ENCODE measurements at regions not wholly inside any gene's neighbourhood (a gene's known extent, or its start where the extent isn't known, plus 50 kb on each side); places are given as distances from the start of the nearest gene placed in this dataset.

DNA sequence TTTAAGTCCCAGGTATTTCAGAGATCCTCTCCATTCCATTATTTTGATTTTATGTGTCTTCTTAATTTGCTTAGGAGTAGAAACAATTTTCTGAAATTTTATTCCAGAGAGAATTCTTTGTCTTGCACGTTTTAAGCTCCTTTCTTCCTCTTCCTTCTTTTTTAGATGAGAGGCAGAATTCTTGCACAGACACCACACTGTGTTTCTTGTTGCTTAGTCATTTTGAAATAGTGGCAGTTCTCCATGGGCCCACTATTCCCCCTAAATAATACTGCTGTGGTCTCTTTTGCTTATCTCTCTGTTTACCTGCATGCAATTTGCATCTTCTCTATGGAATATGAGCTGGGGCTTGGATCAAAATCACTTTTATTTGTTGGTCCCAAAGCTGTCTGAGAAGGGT lies 54.3 kb upstream of the WAC start:
- H2AFZ ChIP-seq (ENCODE audit: low read length): no peak overlapping the region
- H3K4ac ChIP-seq (replicated peaks; ENCODE audit: insufficient read length, low read depth, low read length): no peak overlapping the region
- H3K4me3 ChIP-seq (ENCODE audit: extremely low read depth in 1 of 4, insufficient read depth in 2 of 4, low read depth in 3 of 4, low read length in 4 of 4): no peak overlapping the region
- ChIA-PET CTCF (ENCODE audit: partially characterized antibody) (interaction anchor here (0.6 to 2.2 kb wide), 4 partner anchors 11 to 85 kb away, joined by 3 to 10 read pairs (median 4); no protein-coding TSS in a partner anchor), POLR2A (ENCODE audit: partially characterized antibody) (interaction anchor here (0.7 to 2.5 kb wide), 3 partner anchors 19 to 143 kb away, joined by 3 to 6 read pairs (median 5); no protein-coding TSS in a partner anchor)
- H2BK20ac ChIP-seq (ENCODE audit: low read length): no peak overlapping the region
- H2BK15ac ChIP-seq (ENCODE audit: low read length): no peak overlapping the region
- no peak overlapping the region for H4K5ac ChIP-seq (ENCODE audit: insufficient read length, low read depth, low read length)
- no peak overlapping the region for H3K4me2 ChIP-seq (ENCODE audit: insufficient read depth in 1 of 2, low read depth in 2 of 2, low read length in 2 of 2)
- no peak for TF ChIP-seq MAFK (IDR thresholded peaks at IDR 0.05; ENCODE audit: low read depth, low read length)
- TF ChIP-seq CEBPB (IDR thresholded peaks at IDR 0.05; ENCODE audit: low read depth, low read length): no peak
- no peak for TF ChIP-seq KDM5A (IDR thresholded peaks at IDR 0.05; ENCODE audit: low read length)
- TF ChIP-seq NRF1 (IDR thresholded peaks at IDR 0.05; ENCODE audit: low read depth, low read length): no peak
- TF ChIP-seq KDM1A (IDR thresholded peaks at IDR 0.05; ENCODE audit: borderline replicate concordance, low read length): no peak
- no peak for TF ChIP-seq RNF2 (IDR thresholded peaks at IDR 0.05; ENCODE audit: borderline replicate concordance, low read depth, low read length, missing control alignments, poor library complexity, severe bottlenecking)
- no peak for TF ChIP-seq SAP30 (IDR thresholded peaks at IDR 0.05; ENCODE audit: insufficient read depth, insufficient replicate concordance, low read length)
- TF ChIP-seq SRF (IDR thresholded peaks at IDR 0.05; ENCODE audit: low read depth, low read length): no peak
- no peak for TF ChIP-seq EGR1 (IDR thresholded peaks at IDR 0.05; ENCODE audit: borderline replicate concordance, low read depth, low read length)
- no peak for TF ChIP-seq TAF1 (IDR thresholded peaks at IDR 0.05; ENCODE audit: low read depth, low read length)
- no peak for TF ChIP-seq CHD2 (IDR thresholded peaks at IDR 0.05; ENCODE audit: low read length)
- TF ChIP-seq POLR2AphosphoS5 (IDR thresholded peaks at IDR 0.05; ENCODE audit: low read depth, low read length): no peak
- TF ChIP-seq HDAC6 (IDR thresholded peaks at IDR 0.05; ENCODE audit: low read depth, low read length): no peak
- TF ChIP-seq POLR2A (IDR thresholded peaks at IDR 0.05; ENCODE audit: control extremely low read depth in 1 of 2, low read depth in 2 of 2, low read length in 2 of 2): no peak
- H2AK5ac ChIP-seq (ENCODE audit: low read depth, low read length): no peak overlapping the region
- H3K56ac ChIP-seq (replicated peaks; ENCODE audit: insufficient read length, low read depth, low read length): no peak overlapping the region
- H3K14ac ChIP-seq (ENCODE audit: insufficient read length): no peak overlapping the region
- H2BK120ac ChIP-seq (replicated peaks; ENCODE audit: low read depth, low read length): no peak overlapping the region
- no peaks in the 10 kb centered on the region for H3K4me1 ChIP-seq (replicated peaks in 1 of 4; ENCODE audit: control insufficient read depth in 3 of 4, insufficient read depth in 4 of 4, low read length in 3 of 4)
- no peak overlapping the region for H3K27ac ChIP-seq (ENCODE audit: low read depth, low read length)
- H2BK5ac ChIP-seq (ENCODE audit: low read depth, low read length): no peak overlapping the region
- H3K18ac ChIP-seq (ENCODE audit: extremely low read depth, low read length): no peak overlapping the region
- H3K9me3 ChIP-seq (ENCODE audit: insufficient read depth in 2 of 2, low read depth in 1 of 2, low read length in 1 of 2): no peaks in the 10 kb centered on the region; a peak in 1 of 4 replicates
- H2BK12ac ChIP-seq (ENCODE audit: low read depth, low read length): no peak overlapping the region
- H4K8ac ChIP-seq (ENCODE audit: extremely low read depth, insufficient read depth, low read length): no peak overlapping the region
- H3K9ac ChIP-seq (replicated peaks in 1 of 4; ENCODE audit: extremely low read depth in 1 of 4, low read depth in 3 of 4, low read length in 3 of 4): no peak overlapping the region
- H3K79me2 ChIP-seq (ENCODE audit: control insufficient read depth in 1 of 2, insufficient read depth in 2 of 2, low read length in 2 of 2): no peaks in the 10 kb centered on the region
- no peak overlapping the region for H4K91ac ChIP-seq (replicated peaks; ENCODE audit: insufficient read length, low read length)
- no peaks in the 10 kb centered on the region for H3K79me1 ChIP-seq (ENCODE audit: low read depth, low read length)
- WGBS, 2 experiments (ENCODE audit: extremely low coverage in 1 of 2, insufficient coverage in 1 of 2, insufficient read length in 1 of 2, insufficient replicate concordance in 2 of 2, low coverage in 1 of 2, low lambda C conversion rate in 2 of 2, missing lambda C conversion rate in 1 of 2): 86% methylated on average over 1 of the region's 1 CpG; no CpG with 5 or more reads in 1 of the 2 experiments
- no peaks in the 10 kb centered on the region for H3K27me3 ChIP-seq (replicated peaks in 1 of 4; ENCODE audit: control insufficient read depth in 3 of 4, extremely low read depth in 1 of 4, insufficient read depth in 3 of 4, low read length in 3 of 4)
- FAIRE-seq: no peak
- no peaks in the 10 kb centered on the region for H4K20me1 ChIP-seq (replicated peaks in 1 of 2; ENCODE audit: control insufficient read depth in 1 of 2, insufficient read depth in 2 of 2, low read length in 2 of 2)
- no peaks in the 10 kb centered on the region for H3K36me3 ChIP-seq (ENCODE audit: control insufficient read depth in 2 of 4, insufficient read depth in 4 of 4, low read length in 3 of 4)
- no peak for DNase-seq (ENCODE audit: low read depth in 1 of 2, low spot score in 2 of 2)
- no peaks in the 10 kb centered on the region for H3K23me2 ChIP-seq (ENCODE audit: low read depth, low read length)
- H3K23ac ChIP-seq (ENCODE audit: insufficient read length): no peak overlapping the region

Measured in H1 (cell line).